Nephron (organoid): ENCODE measurements at regions not wholly inside any gene's neighbourhood (a gene's known extent, or its start where the extent isn't known, plus 50 kb on each side); places are given as distances from the start of the nearest gene placed in this dataset.

ENCODE experiments used
- H3K27ac Mint-ChIP-seq, 3 experiments: 2 replicates each; pipeline ENCODE4 v1.8.0; 2020; ENCODE audit warnings: mixed read lengths in 3 of 3, mild to moderate bottlenecking in 2 of 3, moderate library complexity in 1 of 3
- H3K27me3 Mint-ChIP-seq: 2 replicates; pipeline ENCODE4 v1.8.0; 2021; ENCODE audit warnings: low read depth, mild to moderate bottlenecking, moderate library complexity, mixed read lengths
- H3K36me3 Mint-ChIP-seq: 2 replicates; pipeline ENCODE4 v1.8.0; 2020; ENCODE audit warnings: low read depth, mixed read lengths
- H3K4me1 Mint-ChIP-seq: 2 replicates; pipeline ENCODE4 v1.8.0; 2020; ENCODE audit warnings: mixed read lengths
- H3K4me3 Mint-ChIP-seq, 3 experiments: 2 replicates each; pipeline ENCODE4 v1.8.0; 2020; ENCODE audit warnings: mild to moderate bottlenecking in 3 of 3, mixed read lengths in 3 of 3, moderate library complexity in 2 of 3
- H3K9me3 Mint-ChIP-seq: 2 replicates; pipeline ENCODE4 v1.8.0; 2020; ENCODE audit warnings: mixed read lengths
- CTCF ChIP-seq, 3 experiments: fragments of 200-600 bp; sonication (generic); IDR thresholded peaks; one replicate each; pipeline ENCODE4 v1.5.0; 2021; ENCODE audit warnings: antibody characterized with exemption in 3 of 3; ENCODE audit not compliant: unreplicated experiment in 3 of 3

GRCh38 chr2:149703281-149703680, 115.7 kb upstream of the MMADHC start:
- Mint-ChIP-seq H3K4me1 (no peaks in the 10 kb centered on the region), H3K9me3 (peaks cover 8% of the 10 kb centered on the region), H3K27me3 (no peaks in the 10 kb centered on the region), H3K4me3 (no peak overlapping the region), H3K27ac (peak overlapping the region in 1 of 3 experiments; percentile 47), H3K36me3 (peaks cover 4% of the 10 kb centered on the region)
- no peak for TF ChIP-seq CTCF (IDR thresholded peaks at IDR 0.05; ENCODE audit: unreplicated experiment in 3 of 3)

- TF ChIP-seq CTCF (IDR thresholded peaks at IDR 0.05; ENCODE audit: unreplicated experiment in 3 of 3), result no peak
- Mint-ChIP-seq H3K27ac (no peak overlapping the region), H3K9me3 (peaks cover 8% of the 10 kb centered on the region), H3K36me3 (peaks cover 4% of the 10 kb centered on the region), H3K4me3 (no peak overlapping the region), H3K4me1 (no peaks in the 10 kb centered on the region), H3K27me3 (no peaks in the 10 kb centered on the region)
Measured at GRCh38 chr2:149702571-149702970, 115.0 kb upstream of the MMADHC start.

- no peaks in the 10 kb centered on the region for H3K9me3 Mint-ChIP-seq
- no peaks in the 10 kb centered on the region for H3K27me3 Mint-ChIP-seq
- TF ChIP-seq CTCF (IDR thresholded peaks at IDR 0.05; ENCODE audit: unreplicated experiment in 3 of 3), result no peak
- H3K36me3 Mint-ChIP-seq, result no peaks in the 10 kb centered on the region
- H3K4me1 Mint-ChIP-seq, result no peaks in the 10 kb centered on the region
- H3K4me3 Mint-ChIP-seq, result no peak overlapping the region
- H3K27ac Mint-ChIP-seq, result no peak overlapping the region
Measured at GRCh38 chr2:149701241-149701640, 113.7 kb upstream of the MMADHC start.

- no peak overlapping the region for H3K4me3 Mint-ChIP-seq
Measured at GRCh38 chr2:149692961-149693396, 105.4 kb upstream of the MMADHC start.

GRCh38 chr2:149690825-149691224, 103.2 kb upstream of the MMADHC start:
- TF ChIP-seq CTCF (IDR thresholded peaks at IDR 0.05; ENCODE audit: unreplicated experiment in 3 of 3), result no peak
- Mint-ChIP-seq H3K27ac (peak overlapping the region in 1 of 3 experiments; percentile 44), H3K4me1 (peaks cover 39% of the 10 kb centered on the region), H3K4me3 (no peak overlapping the region), H3K9me3 (peaks cover 3% of the 10 kb centered on the region), H3K36me3 (no peaks in the 10 kb centered on the region), H3K27me3 (no peaks in the 10 kb centered on the region)

More at GRCh38 chr2:149692961-149693396, 105.4 kb upstream of the MMADHC start:
- peak overlapping the region in 2 of 3 experiments; percentile 60 to 69 for H3K27ac Mint-ChIP-seq
- no peaks in the 10 kb centered on the region for H3K36me3 Mint-ChIP-seq
- H3K27me3 Mint-ChIP-seq, result no peaks in the 10 kb centered on the region
- TF ChIP-seq CTCF (IDR thresholded peaks at IDR 0.05; ENCODE audit: unreplicated experiment in 3 of 3), result no peak
- no peaks in the 10 kb centered on the region for H3K9me3 Mint-ChIP-seq
- peaks cover 28% of the 10 kb centered on the region for H3K4me1 Mint-ChIP-seq

GRCh38 chr2:149687052-149687427, 99.5 kb upstream of the MMADHC start:
- no peak for TF ChIP-seq CTCF (IDR thresholded peaks at IDR 0.05; ENCODE audit: unreplicated experiment in 3 of 3)
- Mint-ChIP-seq H3K9me3 (peaks cover 7% of the 10 kb centered on the region), H3K36me3 (peaks cover 5% of the 10 kb centered on the region), H3K27me3 (no peaks in the 10 kb centered on the region), H3K4me3 (no peak overlapping the region), H3K4me1 (peaks cover 20% of the 10 kb centered on the region), H3K27ac (peak overlapping the region in 1 of 3 experiments; percentile 28)
